Neural cell (in vitro differentiated cells): ENCODE measurements at regions not wholly inside any gene's neighbourhood (a gene's known extent, or its start where the extent isn't known, plus 50 kb on each side); places are given as distances from the start of the nearest gene placed in this dataset.

ENCODE experiments used
- EP300 ChIP-seq: fragments of 450-650 bp; conservative IDR thresholded peaks from 2 replicates; pipeline ENCODE4 v1.6.1; 2014; ENCODE audit warnings: antibody characterized with exemption, mild to moderate bottlenecking, moderate library complexity; ENCODE audit not compliant: poor library complexity, severe bottlenecking
- EZH2 ChIP-seq: fragments of 200-600, 300-800 bp; shearing (Covaris generic), sonication (generic); IDR thresholded peaks from 2 replicates; pipeline ENCODE4 v1.6.1; 2014; ENCODE audit warnings: antibody characterized with exemption, low read length, borderline replicate concordance, mild to moderate bottlenecking; ENCODE audit not compliant: insufficient read depth, poor library complexity, severe bottlenecking
- MXI1 ChIP-seq: fragments of 450-650 bp; conservative IDR thresholded peaks from 2 replicates; pipeline ENCODE4 v1.6.1; 2014; ENCODE audit warnings: antibody characterized with exemption, mild to moderate bottlenecking; ENCODE audit not compliant: poor library complexity, severe bottlenecking
- POLR2AphosphoS5 ChIP-seq: IDR thresholded peaks from 2 replicates; pipeline ENCODE4 v1.6.1; 2012
- RAD21 ChIP-seq: fragments of 450-650 bp; conservative IDR thresholded peaks from 2 replicates; pipeline ENCODE4 v1.6.1; 2014; ENCODE audit warnings: antibody characterized with exemption, mild to moderate bottlenecking, moderate library complexity
- SMC3 ChIP-seq: fragments of 450-650 bp; conservative IDR thresholded peaks from 2 replicates; pipeline ENCODE4 v1.6.1; 2014; ENCODE audit warnings: antibody characterized with exemption, mild to moderate bottlenecking, moderate library complexity; ENCODE audit not compliant: poor library complexity
- TAF1 ChIP-seq: IDR thresholded peaks from 2 replicates; pipeline ENCODE4 v1.6.1; 2012; ENCODE audit warnings: low read depth
- TF ChIP-seq, protein P1 (sequence below): fragments of 450-650 bp; IDR thresholded peaks from 2 replicates; pipeline ENCODE4 v1.5.1; 2014; ENCODE audit warnings: antibody characterized with exemption, mild to moderate bottlenecking, moderate library complexity; ENCODE audit not compliant: poor library complexity, severe bottlenecking
- TF ChIP-seq, protein P2 (sequence below): IDR thresholded peaks from 2 replicates; pipeline ENCODE4 v1.6.1; 2012; ENCODE audit warnings: borderline replicate concordance

GRCh38 chr16:73483934-73484711, 436.2 kb upstream of the ZFHX3 start:
- TF ChIP-seq, protein P1, sequence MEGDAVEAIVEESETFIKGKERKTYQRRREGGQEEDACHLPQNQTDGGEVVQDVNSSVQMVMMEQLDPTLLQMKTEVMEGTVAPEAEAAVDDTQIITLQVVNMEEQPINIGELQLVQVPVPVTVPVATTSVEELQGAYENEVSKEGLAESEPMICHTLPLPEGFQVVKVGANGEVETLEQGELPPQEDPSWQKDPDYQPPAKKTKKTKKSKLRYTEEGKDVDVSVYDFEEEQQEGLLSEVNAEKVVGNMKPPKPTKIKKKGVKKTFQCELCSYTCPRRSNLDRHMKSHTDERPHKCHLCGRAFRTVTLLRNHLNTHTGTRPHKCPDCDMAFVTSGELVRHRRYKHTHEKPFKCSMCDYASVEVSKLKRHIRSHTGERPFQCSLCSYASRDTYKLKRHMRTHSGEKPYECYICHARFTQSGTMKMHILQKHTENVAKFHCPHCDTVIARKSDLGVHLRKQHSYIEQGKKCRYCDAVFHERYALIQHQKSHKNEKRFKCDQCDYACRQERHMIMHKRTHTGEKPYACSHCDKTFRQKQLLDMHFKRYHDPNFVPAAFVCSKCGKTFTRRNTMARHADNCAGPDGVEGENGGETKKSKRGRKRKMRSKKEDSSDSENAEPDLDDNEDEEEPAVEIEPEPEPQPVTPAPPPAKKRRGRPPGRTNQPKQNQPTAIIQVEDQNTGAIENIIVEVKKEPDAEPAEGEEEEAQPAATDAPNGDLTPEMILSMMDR = no peak
- TF ChIP-seq, protein P2, sequence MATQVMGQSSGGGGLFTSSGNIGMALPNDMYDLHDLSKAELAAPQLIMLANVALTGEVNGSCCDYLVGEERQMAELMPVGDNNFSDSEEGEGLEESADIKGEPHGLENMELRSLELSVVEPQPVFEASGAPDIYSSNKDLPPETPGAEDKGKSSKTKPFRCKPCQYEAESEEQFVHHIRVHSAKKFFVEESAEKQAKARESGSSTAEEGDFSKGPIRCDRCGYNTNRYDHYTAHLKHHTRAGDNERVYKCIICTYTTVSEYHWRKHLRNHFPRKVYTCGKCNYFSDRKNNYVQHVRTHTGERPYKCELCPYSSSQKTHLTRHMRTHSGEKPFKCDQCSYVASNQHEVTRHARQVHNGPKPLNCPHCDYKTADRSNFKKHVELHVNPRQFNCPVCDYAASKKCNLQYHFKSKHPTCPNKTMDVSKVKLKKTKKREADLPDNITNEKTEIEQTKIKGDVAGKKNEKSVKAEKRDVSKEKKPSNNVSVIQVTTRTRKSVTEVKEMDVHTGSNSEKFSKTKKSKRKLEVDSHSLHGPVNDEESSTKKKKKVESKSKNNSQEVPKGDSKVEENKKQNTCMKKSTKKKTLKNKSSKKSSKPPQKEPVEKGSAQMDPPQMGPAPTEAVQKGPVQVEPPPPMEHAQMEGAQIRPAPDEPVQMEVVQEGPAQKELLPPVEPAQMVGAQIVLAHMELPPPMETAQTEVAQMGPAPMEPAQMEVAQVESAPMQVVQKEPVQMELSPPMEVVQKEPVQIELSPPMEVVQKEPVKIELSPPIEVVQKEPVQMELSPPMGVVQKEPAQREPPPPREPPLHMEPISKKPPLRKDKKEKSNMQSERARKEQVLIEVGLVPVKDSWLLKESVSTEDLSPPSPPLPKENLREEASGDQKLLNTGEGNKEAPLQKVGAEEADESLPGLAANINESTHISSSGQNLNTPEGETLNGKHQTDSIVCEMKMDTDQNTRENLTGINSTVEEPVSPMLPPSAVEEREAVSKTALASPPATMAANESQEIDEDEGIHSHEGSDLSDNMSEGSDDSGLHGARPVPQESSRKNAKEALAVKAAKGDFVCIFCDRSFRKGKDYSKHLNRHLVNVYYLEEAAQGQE = no peak
- no peak for TF ChIP-seq TAF1
- TF ChIP-seq MXI1 = no peak
- no peak for TF ChIP-seq RAD21
- TF ChIP-seq POLR2AphosphoS5 = no peak
- no peak for TF ChIP-seq EZH2
- TF ChIP-seq SMC3 = no peak
- no peak for TF ChIP-seq EP300
